ENCODE measurements at regions not wholly inside any gene's neighbourhood (a gene's known extent, or its start where the extent isn't known, plus 50 kb on each side); places are given as distances from the start of the nearest gene placed in this dataset.

DNA sequence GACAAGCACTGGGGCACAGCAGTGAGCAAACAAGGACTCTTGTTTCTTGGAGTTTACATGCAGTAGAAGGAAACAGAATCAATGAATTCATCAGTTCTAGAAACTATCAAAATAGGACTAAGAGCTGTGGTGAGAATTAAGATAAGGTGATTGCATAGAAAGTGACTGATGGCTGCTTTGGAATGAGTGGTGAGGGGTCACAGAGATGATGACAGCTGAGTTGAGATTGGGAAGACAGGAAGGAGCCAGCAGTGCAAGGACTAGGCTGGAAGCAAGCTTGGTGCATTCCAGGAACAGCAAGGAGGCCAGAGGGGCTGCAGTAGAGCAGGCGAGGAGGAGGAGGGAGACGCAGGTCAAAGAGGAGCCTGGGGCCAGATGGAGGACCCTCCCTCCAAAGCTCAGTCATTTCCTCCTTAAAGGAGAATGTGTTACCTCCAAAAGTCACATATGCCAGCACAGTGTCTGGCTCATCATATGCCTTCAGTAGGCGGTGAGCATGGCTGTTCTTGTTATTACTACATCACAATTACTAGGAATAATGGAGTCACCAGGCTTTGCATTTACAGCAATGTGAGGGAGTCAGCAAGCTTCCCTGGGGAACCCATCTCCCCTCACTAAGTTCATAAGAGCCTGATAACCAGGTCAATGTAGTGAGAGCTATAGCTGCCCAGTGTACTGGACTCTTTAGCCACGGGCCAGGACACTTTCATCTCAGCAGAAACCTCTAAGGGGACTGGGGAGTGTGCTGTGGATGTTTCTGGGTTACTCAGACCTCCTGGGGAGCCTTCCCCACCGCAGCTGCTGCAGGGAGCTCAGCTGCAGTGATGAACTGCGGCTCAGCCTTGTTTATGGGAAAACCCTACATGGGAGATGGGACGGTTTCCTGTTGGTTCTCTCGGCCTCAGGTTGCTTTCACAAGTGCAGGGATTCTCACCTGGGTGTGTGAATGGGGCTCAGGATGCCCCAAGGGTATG, 157.2 kb downstream of the SEC14L1 start:
- no peak overlapping the region for H3K4me3 Mint-ChIP-seq
- CTCF ChIA-PET: no interaction called here
- DNase-seq: no peak
- H3K27ac Mint-ChIP-seq: peak overlapping the region in 1 of 9 donors; percentile 73
- peaks cover 0 to 3% (median 0%) of the 10 kb centered on the region in 5 donors for H3K27me3 Mint-ChIP-seq
- Histone ChIP-seq H3K4me3 (ENCODE audit: low read length) (no peak overlapping the region), H3K36me3 (ENCODE audit: control insufficient read depth in 2 of 3, insufficient read depth in 3 of 3, low read length in 3 of 3) (no peaks in the 10 kb centered on the region), H3K27ac (ENCODE audit: low read depth, low read length) (no peak overlapping the region), H3K27me3 (ENCODE audit: control insufficient read depth in 2 of 2, insufficient read depth in 2 of 2, low read length in 2 of 2) (no peaks in the 10 kb centered on the region), H3K9me3 (ENCODE audit: control insufficient read depth in 2 of 3, low read length in 3 of 3) (no peaks in the 10 kb centered on the region), H3K4me1 (ENCODE audit: control insufficient read depth in 2 of 2, insufficient read depth in 2 of 2, low read length in 2 of 2) (no peaks in the 10 kb centered on the region)
- intact Hi-C loops (cut with micrococcal nuclease): no loop called here
- ATAC-seq: no peak
- H3K9me3 Mint-ChIP-seq: peaks cover 0 to 1% (median 0%) of the 10 kb centered on the region in 11 donors
- peaks cover 0 to 5% (median 0%) of the 10 kb centered on the region in 7 donors for H3K4me1 Mint-ChIP-seq
- no peaks in the 10 kb centered on the region for H3K36me3 Mint-ChIP-seq
- POLR2A ChIA-PET: no interaction called here

DNA sequence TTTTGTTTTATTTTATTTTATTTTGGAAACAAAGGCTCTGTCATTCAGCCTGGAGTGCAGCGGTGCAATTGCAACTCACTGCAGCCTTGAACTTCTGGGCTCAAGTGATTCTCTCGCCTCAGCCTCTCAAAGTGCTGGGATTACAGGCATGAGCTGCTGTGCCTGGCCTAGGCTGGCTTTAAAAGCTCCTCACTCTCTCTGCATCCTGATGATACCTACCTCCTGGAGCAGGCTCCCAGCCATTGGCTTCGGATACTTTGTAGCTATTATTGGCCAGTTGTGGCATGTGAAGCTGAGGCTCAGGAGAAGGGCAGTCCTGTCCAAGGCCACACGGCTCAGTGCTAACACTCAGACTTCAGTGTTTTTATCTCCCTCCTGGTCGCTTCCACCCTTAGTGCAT, 158.0 kb downstream of the SEC14L1 start:
- Histone ChIP-seq H3K36me3 (ENCODE audit: control insufficient read depth in 2 of 3, insufficient read depth in 3 of 3, low read length in 3 of 3) (no peaks in the 10 kb centered on the region), H3K27me3 (ENCODE audit: control insufficient read depth in 2 of 2, insufficient read depth in 2 of 2, low read length in 2 of 2) (no peaks in the 10 kb centered on the region), H3K4me1 (ENCODE audit: control insufficient read depth in 2 of 2, insufficient read depth in 2 of 2, low read length in 2 of 2) (no peaks in the 10 kb centered on the region), H3K27ac (ENCODE audit: low read depth, low read length) (no peak overlapping the region), H3K9me3 (ENCODE audit: control insufficient read depth in 2 of 3, low read length in 3 of 3) (no peaks in the 10 kb centered on the region), H3K4me3 (ENCODE audit: low read length) (no peak overlapping the region)
- peaks cover 0 to 3% (median 0%) of the 10 kb centered on the region in 5 donors for H3K27me3 Mint-ChIP-seq
- peaks cover 0 to 2% (median 0%) of the 10 kb centered on the region in 7 donors for H3K4me1 Mint-ChIP-seq
- peaks cover 0 to 1% (median 0%) of the 10 kb centered on the region in 11 donors for H3K9me3 Mint-ChIP-seq
- CTCF ChIA-PET: no interaction called here
- no peak for DNase-seq
- no peak for ATAC-seq
- no peak overlapping the region for H3K4me3 Mint-ChIP-seq
- H3K36me3 Mint-ChIP-seq: no peaks in the 10 kb centered on the region
- POLR2A ChIA-PET: no interaction called here
- intact Hi-C loops (cut with micrococcal nuclease): no loop called here
- H3K27ac Mint-ChIP-seq: no peak overlapping the region

DNA sequence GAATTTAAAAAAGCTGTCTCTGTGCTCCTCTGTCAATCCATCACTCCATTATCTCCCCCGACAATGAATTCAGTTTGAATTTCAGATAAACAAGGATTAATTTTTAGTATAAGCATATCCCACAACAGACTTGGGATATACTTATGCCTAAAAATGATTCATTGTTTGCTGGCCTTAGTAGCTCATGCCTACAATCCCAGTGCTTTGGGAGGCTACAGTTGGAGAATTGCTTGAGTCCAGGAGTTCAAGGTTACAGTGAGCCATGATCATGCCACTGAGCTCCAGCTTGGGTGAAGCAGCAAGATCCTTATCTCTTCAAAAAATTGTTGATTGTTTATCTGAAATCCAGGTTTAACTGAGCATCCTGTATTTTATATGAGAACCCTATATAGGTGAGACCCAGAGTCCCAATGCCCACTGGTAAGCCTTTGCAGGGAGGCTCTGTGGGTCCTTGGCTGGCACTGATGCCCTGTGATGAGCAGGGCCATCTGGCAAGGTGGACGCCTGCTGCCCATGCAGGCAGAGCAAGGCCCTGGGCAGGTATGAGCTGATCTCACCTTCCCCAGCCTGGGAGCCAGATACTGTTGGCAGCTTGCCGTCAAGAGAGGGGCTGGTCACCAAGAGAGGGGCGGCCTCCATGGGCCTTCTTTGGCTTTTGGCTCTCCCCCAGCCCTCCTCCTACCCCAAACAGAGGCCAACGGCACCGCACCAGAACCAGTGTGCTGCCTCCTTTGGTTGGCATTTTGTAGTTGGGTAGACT, 158.7 kb downstream of the SEC14L1 start:
- no peak for ATAC-seq
- no peak overlapping the region for H3K4me3 Mint-ChIP-seq
- H3K36me3 Mint-ChIP-seq: no peaks in the 10 kb centered on the region
- DNase-seq: no peak
- Histone ChIP-seq H3K4me1 (ENCODE audit: control insufficient read depth in 2 of 2, insufficient read depth in 2 of 2, low read length in 2 of 2) (no peaks in the 10 kb centered on the region), H3K4me3 (ENCODE audit: low read length) (no peak overlapping the region), H3K36me3 (ENCODE audit: control insufficient read depth in 2 of 3, insufficient read depth in 3 of 3, low read length in 3 of 3) (no peaks in the 10 kb centered on the region), H3K27me3 (ENCODE audit: control insufficient read depth in 2 of 2, insufficient read depth in 2 of 2, low read length in 2 of 2) (no peaks in the 10 kb centered on the region), H3K27ac (ENCODE audit: low read depth, low read length) (no peak overlapping the region), H3K9me3 (ENCODE audit: control insufficient read depth in 2 of 3, low read length in 3 of 3) (no peaks in the 10 kb centered on the region)
- no peak overlapping the region for H3K27ac Mint-ChIP-seq
- H3K9me3 Mint-ChIP-seq: peaks cover 0 to 1% (median 0%) of the 10 kb centered on the region in 11 donors
- intact Hi-C loops (cut with micrococcal nuclease): no loop called here
- POLR2A ChIA-PET: no interaction called here
- CTCF ChIA-PET: no interaction called here
- peaks cover 0 to 2% (median 0%) of the 10 kb centered on the region in 7 donors for H3K4me1 Mint-ChIP-seq
- H3K27me3 Mint-ChIP-seq: peaks cover 0 to 3% (median 0%) of the 10 kb centered on the region in 5 donors

DNA sequence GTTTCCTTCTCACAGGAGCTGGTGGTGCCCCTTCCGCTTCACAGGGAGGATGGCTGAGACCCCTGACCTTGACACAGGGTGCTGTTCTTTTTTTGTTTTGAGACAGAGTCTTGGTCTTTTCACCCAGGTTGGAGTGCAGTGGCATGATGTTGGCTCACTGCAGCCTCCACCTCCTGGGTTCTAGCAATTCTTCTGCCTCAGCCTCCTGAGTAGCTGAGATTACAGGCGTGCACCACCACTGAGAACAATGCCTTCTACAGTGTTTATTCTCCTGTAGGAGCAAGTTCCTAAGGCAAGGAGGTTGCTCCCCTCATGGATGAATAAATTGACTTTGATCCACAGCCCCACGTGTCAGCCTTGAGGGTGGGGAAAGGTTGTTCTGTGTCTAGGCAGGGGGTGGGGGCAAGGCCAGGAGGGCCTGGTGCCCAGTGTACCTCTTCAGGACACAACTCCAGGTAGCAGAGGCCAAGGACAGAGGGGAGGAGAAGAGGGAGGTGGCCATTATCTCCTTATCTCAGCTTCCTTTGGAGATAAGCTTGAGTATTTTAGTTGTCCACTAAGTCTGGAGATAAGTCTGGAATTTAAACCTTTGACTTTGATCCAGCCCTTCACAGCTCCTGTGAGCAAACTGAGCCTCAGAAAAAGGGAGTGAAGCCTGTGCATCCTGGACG, 159.4 kb downstream of the SEC14L1 start:
- H3K4me3 Mint-ChIP-seq: no peak overlapping the region
- H3K27me3 ChIP-seq (ENCODE audit: control insufficient read depth in 2 of 2, insufficient read depth in 2 of 2, low read length in 2 of 2): no peaks in the 10 kb centered on the region
- DNase-seq: no peak
- intact Hi-C loops (cut with micrococcal nuclease): no loop called here
- no peaks in the 10 kb centered on the region for H3K36me3 ChIP-seq (ENCODE audit: control insufficient read depth in 2 of 3, insufficient read depth in 3 of 3, low read length in 3 of 3)
- no peaks in the 10 kb centered on the region for H3K4me1 ChIP-seq (ENCODE audit: control insufficient read depth in 2 of 2, insufficient read depth in 2 of 2, low read length in 2 of 2)
- no peak overlapping the region for H3K27ac ChIP-seq (ENCODE audit: low read depth, low read length)
- H3K9me3 Mint-ChIP-seq: peaks cover 0 to 1% (median 0%) of the 10 kb centered on the region in 11 donors
- ChIA-PET CTCF (no interaction called here), POLR2A (no interaction called here)
- H3K27me3 Mint-ChIP-seq: peaks cover 0 to 3% (median 0%) of the 10 kb centered on the region in 5 donors
- no peak overlapping the region for H3K27ac Mint-ChIP-seq
- no peaks in the 10 kb centered on the region for H3K9me3 ChIP-seq (ENCODE audit: control insufficient read depth in 2 of 3, low read length in 3 of 3)
- H3K4me1 Mint-ChIP-seq: peaks cover 0 to 2% (median 0%) of the 10 kb centered on the region in 7 donors
- no peak for ATAC-seq
- no peak overlapping the region for H3K4me3 ChIP-seq (ENCODE audit: low read length)
- no peaks in the 10 kb centered on the region for H3K36me3 Mint-ChIP-seq

DNA sequence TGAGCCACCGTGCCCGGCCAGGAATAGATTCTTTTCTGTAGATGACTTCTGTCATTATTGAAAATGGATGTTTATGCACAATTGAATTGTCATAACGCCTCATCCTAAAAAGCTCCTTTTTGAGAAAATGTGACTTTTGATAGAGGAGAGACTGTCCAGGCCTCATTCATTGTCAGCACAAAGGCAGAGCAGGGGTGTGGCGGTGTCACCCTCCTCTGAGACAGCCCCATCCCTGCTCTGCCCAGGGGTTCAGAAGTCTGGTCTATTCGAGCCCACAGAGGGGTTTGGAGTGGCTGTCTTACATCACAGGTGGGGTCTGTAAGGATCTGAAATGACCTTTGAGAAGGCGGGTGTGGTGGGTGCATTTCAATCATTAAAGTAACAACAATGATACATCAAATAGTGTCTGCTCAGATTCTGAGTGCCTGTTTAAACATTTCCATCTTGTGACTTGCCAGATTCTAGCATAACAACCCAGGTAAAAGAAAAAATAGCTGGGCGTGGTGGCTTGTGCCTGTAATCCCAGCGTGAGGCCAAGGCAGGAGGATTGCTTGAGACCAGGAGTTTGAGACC, 161.0 kb downstream of the SEC14L1 start:
- Histone ChIP-seq H3K4me3 (ENCODE audit: low read length) (no peak overlapping the region), H3K4me1 (ENCODE audit: control insufficient read depth in 2 of 2, insufficient read depth in 2 of 2, low read length in 2 of 2) (no peaks in the 10 kb centered on the region), H3K36me3 (ENCODE audit: control insufficient read depth in 2 of 3, insufficient read depth in 3 of 3, low read length in 3 of 3) (no peaks in the 10 kb centered on the region), H3K27me3 (ENCODE audit: control insufficient read depth in 2 of 2, insufficient read depth in 2 of 2, low read length in 2 of 2) (no peaks in the 10 kb centered on the region), H3K9me3 (ENCODE audit: control insufficient read depth in 2 of 3, low read length in 3 of 3) (no peaks in the 10 kb centered on the region), H3K27ac (ENCODE audit: low read depth, low read length) (no peak overlapping the region)
- ATAC-seq (no peak), DNase-seq (no peak)
- Mint-ChIP-seq H3K27ac (no peak overlapping the region), H3K27me3 (peaks cover 0 to 3% (median 0%) of the 10 kb centered on the region in 5 donors), H3K4me1 (peaks cover 0 to 4% (median 0%) of the 10 kb centered on the region in 7 donors), H3K36me3 (no peaks in the 10 kb centered on the region), H3K9me3 (peaks cover 0 to 1% (median 0%) of the 10 kb centered on the region in 11 donors), H3K4me3 (no peak overlapping the region)
- ChIA-PET POLR2A (no interaction called here), CTCF (no interaction called here)
- intact Hi-C loops (cut with micrococcal nuclease): no loop called here

DNA sequence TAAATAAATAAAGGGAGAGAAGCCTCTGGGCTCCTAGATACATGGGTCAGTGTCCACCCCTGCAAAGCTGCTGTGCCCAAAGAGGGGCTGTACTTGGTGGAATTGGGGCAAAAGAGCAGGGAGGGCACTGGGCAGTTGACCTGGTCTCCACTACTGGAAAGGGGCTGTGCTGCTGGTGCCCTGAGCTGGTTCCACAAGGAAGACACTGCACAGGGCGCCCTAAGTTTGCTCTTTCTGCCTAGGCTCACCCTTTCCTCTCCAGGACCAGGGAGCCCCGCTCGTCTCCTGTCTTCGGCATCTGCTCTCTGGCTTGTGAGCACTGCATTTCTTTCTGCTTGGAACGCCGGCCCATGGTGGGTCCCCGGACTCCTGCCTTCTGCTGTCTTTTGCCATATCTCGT, 161.9 kb downstream of the SEC14L1 start:
- no peaks in the 10 kb centered on the region for H3K4me1 ChIP-seq (ENCODE audit: control insufficient read depth in 2 of 2, insufficient read depth in 2 of 2, low read length in 2 of 2)
- no peaks in the 10 kb centered on the region for H3K9me3 ChIP-seq (ENCODE audit: control insufficient read depth in 2 of 3, low read length in 3 of 3)
- H3K4me1 Mint-ChIP-seq: peaks cover 0 to 3% (median 0%) of the 10 kb centered on the region in 7 donors
- H3K36me3 Mint-ChIP-seq: no peaks in the 10 kb centered on the region
- H3K9me3 Mint-ChIP-seq: peaks cover 0 to 1% (median 0%) of the 10 kb centered on the region in 11 donors
- no peak overlapping the region for H3K27ac ChIP-seq (ENCODE audit: low read depth, low read length)
- no peaks in the 10 kb centered on the region for H3K36me3 ChIP-seq (ENCODE audit: control insufficient read depth in 2 of 3, insufficient read depth in 3 of 3, low read length in 3 of 3)
- no peak for DNase-seq
- no peak overlapping the region for H3K4me3 Mint-ChIP-seq
- no peak overlapping the region for H3K4me3 ChIP-seq (ENCODE audit: low read length)
- POLR2A ChIA-PET: no interaction called here
- H3K27ac Mint-ChIP-seq: no peak overlapping the region
- CTCF ChIA-PET: no interaction called here
- H3K27me3 Mint-ChIP-seq: peaks cover 0 to 2% (median 0%) of the 10 kb centered on the region in 5 donors
- ATAC-seq: no peak
- intact Hi-C loops (cut with micrococcal nuclease): no loop called here
- no peaks in the 10 kb centered on the region for H3K27me3 ChIP-seq (ENCODE audit: control insufficient read depth in 2 of 2, insufficient read depth in 2 of 2, low read length in 2 of 2)
